Mesendoderm (in vitro differentiated cells): ENCODE measurements at regions not wholly inside any gene's neighbourhood (a gene's known extent, or its start where the extent isn't known, plus 50 kb on each side); places are given as distances from the start of the nearest gene placed in this dataset.
A peak's percentile ranks its signal among the peaks of the same experiment; 100 is the strongest.

Experiments used
- DNase-seq: peaks from one replicate; pipeline ENCODE4 v3.0.0; 2013
- H2AK5ac ChIP-seq: 2 replicates; pipeline ENCODE4 v1.6.1; 2013; ENCODE audit warnings: low read length, inconsistent platforms
- H2BK120ac ChIP-seq: 2 replicates; pipeline ENCODE4 v1.6.1; 2013; ENCODE audit warnings: low read depth, mild to moderate bottlenecking, low read length, moderate library complexity, mixed read lengths
- H2BK15ac ChIP-seq: replicated peaks from 2 replicates; pipeline ENCODE4 v1.6.1; 2013; ENCODE audit warnings: low read depth, mild to moderate bottlenecking, moderate library complexity
- H2BK5ac ChIP-seq: 2 replicates; pipeline ENCODE4 v1.6.1; 2013; ENCODE audit warnings: low read length, inconsistent platforms
- H3K18ac ChIP-seq: 2 replicates; pipeline ENCODE4 v1.6.1; 2013; ENCODE audit warnings: mild to moderate bottlenecking, low read length, mixed read lengths
- H3K23ac ChIP-seq: one replicate; pipeline ENCODE4 v1.6.1; 2013; ENCODE audit warnings: low read length
- H3K27ac ChIP-seq: 2 replicates; pipeline ENCODE4 v1.5.1; 2013; ENCODE audit warnings: low read depth, mild to moderate bottlenecking, inconsistent platforms, low read length, moderate library complexity
- H3K27me3 ChIP-seq: 2 replicates; pipeline ENCODE4 v1.6.1; 2013; ENCODE audit warnings: low read length, control low read depth, mild to moderate bottlenecking, inconsistent platforms; ENCODE audit not compliant: insufficient read depth, poor library complexity
- H3K36me3 ChIP-seq: 2 replicates; pipeline ENCODE4 v1.6.1; 2013; ENCODE audit warnings: low read length, inconsistent platforms; ENCODE audit not compliant: control insufficient read depth, insufficient read depth
- H3K4ac ChIP-seq: one replicate; pipeline ENCODE4 v1.6.1; 2013; ENCODE audit warnings: low read depth, mild to moderate bottlenecking, low read length, moderate library complexity
- H3K4me1 ChIP-seq: 2 replicates; pipeline ENCODE4 v1.6.1; 2013; ENCODE audit warnings: low read depth, low read length, inconsistent platforms; ENCODE audit not compliant: control insufficient read depth
- H3K4me2 ChIP-seq: 2 replicates; pipeline ENCODE4 v1.6.1; 2013; ENCODE audit warnings: low read length
- H3K4me3 ChIP-seq: 2 replicates; pipeline ENCODE4 v1.5.1; 2013; ENCODE audit warnings: mild to moderate bottlenecking, low read length
- H3K56ac ChIP-seq: one replicate; pipeline ENCODE4 v1.6.1; 2013; ENCODE audit warnings: low read length
- H3K79me1 ChIP-seq: 2 replicates; pipeline ENCODE4 v1.6.1; 2013; ENCODE audit warnings: low read length, inconsistent platforms
- H3K79me2 ChIP-seq: 2 replicates; pipeline ENCODE4 v1.6.1; 2013; ENCODE audit warnings: mild to moderate bottlenecking, low read length; ENCODE audit not compliant: control insufficient read depth, insufficient read depth
- H3K9ac ChIP-seq: 2 replicates; pipeline ENCODE4 v1.6.1; 2013; ENCODE audit warnings: low read length, inconsistent platforms
- H4K5ac ChIP-seq: one replicate; pipeline ENCODE4 v1.6.1; 2013; ENCODE audit warnings: low read length
- H4K8ac ChIP-seq: one replicate; pipeline ENCODE4 v1.6.1; 2013; ENCODE audit warnings: low read depth, mild to moderate bottlenecking, control low read depth, low read length, moderate library complexity
- WGBS: extraction: QIAGEN DNeasy Blood & Tissue Kit; methylation state at CpG from one replicate; pipeline ENCODE4 v1.1.7; 2013; ENCODE audit warnings: low lambda C conversion rate, missing lambda C conversion rate; ENCODE audit not compliant: insufficient coverage; ENCODE audit errors: extremely low coverage; 5-methylcytosine and 5-hydroxymethylcytosine counted together

GRCh38 chr14:97796511-97796910 lies 999.3 kb downstream of the VRK1 start:
- no peak for DNase-seq
- WGBS = no CpG with 5 or more reads among the region's 5 CpGs
- H3K4me3 ChIP-seq = no peak overlapping the region

GRCh38 chr14:97798176-97798575 lies 1001.0 kb downstream of the VRK1 start:
- H3K27me3 ChIP-seq = no peaks in the 10 kb centered on the region
- H2BK15ac ChIP-seq = no peak overlapping the region
- no peaks in the 10 kb centered on the region for H3K79me1 ChIP-seq
- no peak overlapping the region for H2BK120ac ChIP-seq
- no peak overlapping the region for H4K8ac ChIP-seq
- WGBS = no CpG with 5 or more reads among the region's 9 CpGs
- no peak overlapping the region for H4K5ac ChIP-seq
- no peaks in the 10 kb centered on the region for H3K4me1 ChIP-seq
- no peaks in the 10 kb centered on the region for H3K79me2 ChIP-seq
- no peak overlapping the region for H2BK5ac ChIP-seq
- no peak overlapping the region for H3K9ac ChIP-seq
- no peak overlapping the region for H3K18ac ChIP-seq
- H3K36me3 ChIP-seq = no peaks in the 10 kb centered on the region
- no peak overlapping the region for H2AK5ac ChIP-seq
- DNase-seq = no peak
- H3K4ac ChIP-seq = no peak overlapping the region
- no peak overlapping the region for H3K4me2 ChIP-seq
- H3K56ac ChIP-seq = no peak overlapping the region
- H3K27ac ChIP-seq = no peak overlapping the region
- no peak overlapping the region for H3K23ac ChIP-seq
- H3K4me3 ChIP-seq = no peak overlapping the region

More at GRCh38 chr14:97796511-97796910, 999.3 kb downstream of the VRK1 start:
- Histone ChIP-seq H3K79me2 (no peaks in the 10 kb centered on the region), H3K4me2 (no peak overlapping the region), H3K4me1 (no peaks in the 10 kb centered on the region), H3K18ac (no peak overlapping the region), H3K79me1 (no peaks in the 10 kb centered on the region), H2BK120ac (no peak overlapping the region), H2BK5ac (no peak overlapping the region), H3K9ac (no peak overlapping the region), H3K4ac (no peak overlapping the region), H2AK5ac (no peak overlapping the region), H3K27ac (peak overlapping the region; percentile 34), H4K5ac (no peak overlapping the region), H3K56ac (no peak overlapping the region), H3K27me3 (no peaks in the 10 kb centered on the region), H3K36me3 (no peaks in the 10 kb centered on the region), H3K23ac (no peak overlapping the region), H2BK15ac (no peak overlapping the region), H4K8ac (no peak overlapping the region)

- H3K27ac ChIP-seq = no peak overlapping the region
- H3K79me2 ChIP-seq = no peaks in the 10 kb centered on the region
- H3K4me2 ChIP-seq = no peak overlapping the region
- H3K56ac ChIP-seq = no peak overlapping the region
- H3K4ac ChIP-seq = no peak overlapping the region
- H3K4me1 ChIP-seq = no peaks in the 10 kb centered on the region
- H4K8ac ChIP-seq = no peak overlapping the region
- H3K36me3 ChIP-seq = no peaks in the 10 kb centered on the region
- no peak overlapping the region for H3K23ac ChIP-seq
- no peak overlapping the region for H2BK5ac ChIP-seq
- no peak overlapping the region for H2BK120ac ChIP-seq
- no CpG with 5 or more reads among the region's 8 CpGs for WGBS
- H2AK5ac ChIP-seq = no peak overlapping the region
- no peak overlapping the region for H4K5ac ChIP-seq
- H3K27me3 ChIP-seq = no peaks in the 10 kb centered on the region
- no peak overlapping the region for H2BK15ac ChIP-seq
- no peak overlapping the region for H3K18ac ChIP-seq
- H3K9ac ChIP-seq = no peak overlapping the region
- no peak for DNase-seq
- H3K4me3 ChIP-seq = no peak overlapping the region
- no peaks in the 10 kb centered on the region for H3K79me1 ChIP-seq
Measured at GRCh38 chr14:97802430-97803373, 1005.5 kb downstream of the VRK1 start.

GRCh38 chr14:97804056-97804455 lies 1006.9 kb downstream of the VRK1 start:
- Histone ChIP-seq H2AK5ac (no peak overlapping the region), H3K27ac (no peak overlapping the region)
- WGBS = no CpG with 5 or more reads among the region's 2 CpGs

GRCh38 chr14:97806891-97807290 lies 1009.7 kb downstream of the VRK1 start:
- Histone ChIP-seq H2BK5ac (no peak overlapping the region), H3K36me3 (no peaks in the 10 kb centered on the region), H2BK15ac (no peak overlapping the region), H3K4me3 (no peak overlapping the region), H2BK120ac (no peak overlapping the region), H3K79me1 (no peaks in the 10 kb centered on the region), H3K4me1 (no peaks in the 10 kb centered on the region), H3K27me3 (no peaks in the 10 kb centered on the region), H3K23ac (no peak overlapping the region), H3K56ac (no peak overlapping the region), H4K8ac (no peak overlapping the region), H3K9ac (no peak overlapping the region), H3K27ac (no peak overlapping the region), H4K5ac (no peak overlapping the region), H3K4ac (no peak overlapping the region), H2AK5ac (no peak overlapping the region), H3K79me2 (no peaks in the 10 kb centered on the region), H3K18ac (no peak overlapping the region), H3K4me2 (no peak overlapping the region)
- no peak for DNase-seq
- no CpG with 5 or more reads among the region's 9 CpGs for WGBS

More at GRCh38 chr14:97804056-97804455, 1006.9 kb downstream of the VRK1 start:
- H3K36me3 ChIP-seq = no peaks in the 10 kb centered on the region
- no peak overlapping the region for H3K56ac ChIP-seq
- H3K4me2 ChIP-seq = no peak overlapping the region
- no peak overlapping the region for H3K18ac ChIP-seq
- no peak overlapping the region for H2BK120ac ChIP-seq
- H3K4me1 ChIP-seq = no peaks in the 10 kb centered on the region
- H4K8ac ChIP-seq = no peak overlapping the region
- H3K23ac ChIP-seq = no peak overlapping the region
- no peak overlapping the region for H2BK5ac ChIP-seq
- no peak overlapping the region for H3K4ac ChIP-seq
- no peak overlapping the region for H3K9ac ChIP-seq
- no peaks in the 10 kb centered on the region for H3K79me2 ChIP-seq
- H2BK15ac ChIP-seq = no peak overlapping the region
- H4K5ac ChIP-seq = no peak overlapping the region
- H3K4me3 ChIP-seq = no peak overlapping the region
- H3K79me1 ChIP-seq = no peaks in the 10 kb centered on the region
- no peak for DNase-seq
- no peaks in the 10 kb centered on the region for H3K27me3 ChIP-seq
